ENCODE measurements at regions not wholly inside any gene's neighbourhood (a gene's known extent, or its start where the extent isn't known, plus 50 kb on each side); places are given as distances from the start of the nearest gene placed in this dataset.
A peak's percentile ranks its signal among the peaks of the same experiment; 100 is the strongest.

DNA sequence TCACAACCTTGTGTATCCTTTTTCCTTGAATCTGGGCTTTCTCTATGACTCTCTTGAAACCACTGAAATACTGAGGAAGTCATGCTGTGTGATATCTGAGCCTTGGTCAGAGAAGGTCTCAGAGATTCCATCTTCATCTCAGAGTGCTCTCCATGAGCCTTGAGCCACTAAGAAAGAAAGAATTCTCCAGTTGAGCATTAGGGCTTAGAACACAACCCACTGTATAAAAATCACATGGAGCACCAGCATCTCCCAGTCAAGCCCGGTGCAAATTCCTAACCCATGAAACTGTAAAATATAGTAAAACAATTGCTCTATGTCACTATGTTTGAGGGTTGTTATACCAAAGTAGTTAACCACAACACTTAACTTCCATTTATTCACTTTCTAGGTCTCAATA, 181.4 kb downstream of the MOXD1 start:
- H3K4me3 ChIP-seq (replicated peaks in 1 of 3) = no peak overlapping the region
- 82 to 95% methylated on average over 1 of the region's 1 CpG for WGBS, 2 donors
- H3K27me3 ChIP-seq = no peaks in the 10 kb centered on the region
- no peak for DNase-seq
- no peaks in the 10 kb centered on the region for H3K36me3 ChIP-seq
- no peaks in the 10 kb centered on the region for H3K4me1 ChIP-seq
- H3K9me3 ChIP-seq = no peaks in the 10 kb centered on the region
- intact Hi-C loops (cut with DNase I) = loop anchor here (5.0 kb wide), 1 partner anchor 298 kb away; no protein-coding TSS in a partner anchor
- H3K27ac ChIP-seq = no peak overlapping the region
- no peak for TF ChIP-seq POLR2A (IDR thresholded peaks at IDR 0.05)
- TF ChIP-seq, protein P1, sequence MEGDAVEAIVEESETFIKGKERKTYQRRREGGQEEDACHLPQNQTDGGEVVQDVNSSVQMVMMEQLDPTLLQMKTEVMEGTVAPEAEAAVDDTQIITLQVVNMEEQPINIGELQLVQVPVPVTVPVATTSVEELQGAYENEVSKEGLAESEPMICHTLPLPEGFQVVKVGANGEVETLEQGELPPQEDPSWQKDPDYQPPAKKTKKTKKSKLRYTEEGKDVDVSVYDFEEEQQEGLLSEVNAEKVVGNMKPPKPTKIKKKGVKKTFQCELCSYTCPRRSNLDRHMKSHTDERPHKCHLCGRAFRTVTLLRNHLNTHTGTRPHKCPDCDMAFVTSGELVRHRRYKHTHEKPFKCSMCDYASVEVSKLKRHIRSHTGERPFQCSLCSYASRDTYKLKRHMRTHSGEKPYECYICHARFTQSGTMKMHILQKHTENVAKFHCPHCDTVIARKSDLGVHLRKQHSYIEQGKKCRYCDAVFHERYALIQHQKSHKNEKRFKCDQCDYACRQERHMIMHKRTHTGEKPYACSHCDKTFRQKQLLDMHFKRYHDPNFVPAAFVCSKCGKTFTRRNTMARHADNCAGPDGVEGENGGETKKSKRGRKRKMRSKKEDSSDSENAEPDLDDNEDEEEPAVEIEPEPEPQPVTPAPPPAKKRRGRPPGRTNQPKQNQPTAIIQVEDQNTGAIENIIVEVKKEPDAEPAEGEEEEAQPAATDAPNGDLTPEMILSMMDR (IDR thresholded peaks at IDR 0.05) = no peak

GRCh38 chr6:132218059-132218696, 183.1 kb downstream of the MOXD1 start:
- Histone ChIP-seq H3K27me3 (no peaks in the 10 kb centered on the region), H3K27ac (no peak overlapping the region), H3K4me1 (no peaks in the 10 kb centered on the region), H3K9me3 (no peaks in the 10 kb centered on the region), H3K36me3 (no peaks in the 10 kb centered on the region), H3K4me3 (replicated peaks in 1 of 3) (no peak overlapping the region)
- WGBS, 2 donors = 36 to 42% methylated on average over 5 of the region's 5 CpGs
- TF ChIP-seq POLR2A (IDR thresholded peaks at IDR 0.05) = no peak
- TF ChIP-seq, protein P1 (IDR thresholded peaks at IDR 0.05) = peak in 5 of 6 experiments; percentile 35 to 58 (median 45)
- intact Hi-C loops (cut with DNase I) = no loop called here
- no peak for DNase-seq

GRCh38 chr6:132215805-132216204, 185.5 kb downstream of the MOXD1 start:
- DNase-seq = no peak
- H3K27me3 ChIP-seq = no peaks in the 10 kb centered on the region
- intact Hi-C loops (cut with DNase I) = no loop called here
- H3K4me1 ChIP-seq = no peaks in the 10 kb centered on the region
- no peaks in the 10 kb centered on the region for H3K36me3 ChIP-seq
- WGBS, 2 donors = 82 to 88% methylated on average over 2 of the region's 2 CpGs
- no peaks in the 10 kb centered on the region for H3K9me3 ChIP-seq
- no peak overlapping the region for H3K4me3 ChIP-seq (replicated peaks in 1 of 3)
- H3K27ac ChIP-seq = no peak overlapping the region
- TF ChIP-seq POLR2A (IDR thresholded peaks at IDR 0.05) = no peak
- TF ChIP-seq, protein P1 (IDR thresholded peaks at IDR 0.05) = no peak

DNA sequence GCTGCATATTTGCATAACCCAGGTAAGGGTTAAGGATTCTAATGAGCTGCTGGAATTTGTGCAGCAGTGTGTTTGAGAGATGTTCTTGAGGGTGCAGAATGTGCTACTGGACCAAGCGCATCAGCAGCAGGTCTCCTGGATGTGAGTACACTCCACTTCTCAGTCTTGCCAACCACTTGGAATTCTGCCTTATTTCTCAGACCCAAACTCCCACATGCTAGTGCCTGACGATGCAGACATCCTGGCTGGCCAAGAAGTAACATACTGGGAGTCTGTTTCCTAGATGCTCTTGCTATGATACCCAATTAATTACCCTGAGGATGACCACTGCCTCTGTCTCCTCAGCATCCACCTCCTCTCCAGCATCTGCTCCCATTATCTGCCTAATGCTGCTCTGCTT, 186.6 kb downstream of the MOXD1 start:
- Histone ChIP-seq H3K36me3 (no peaks in the 10 kb centered on the region), H3K4me1 (no peaks in the 10 kb centered on the region), H3K4me3 (replicated peaks in 1 of 3) (no peak overlapping the region), H3K27ac (no peak overlapping the region), H3K9me3 (no peaks in the 10 kb centered on the region), H3K27me3 (no peaks in the 10 kb centered on the region)
- 28 to 35% methylated on average over 2 of the region's 2 CpGs for WGBS, 2 donors
- TF ChIP-seq, protein P1 (IDR thresholded peaks at IDR 0.05) = no peak
- TF ChIP-seq POLR2A (IDR thresholded peaks at IDR 0.05) = no peak
- no peak for DNase-seq
- intact Hi-C loops (cut with DNase I) = no loop called here

DNA sequence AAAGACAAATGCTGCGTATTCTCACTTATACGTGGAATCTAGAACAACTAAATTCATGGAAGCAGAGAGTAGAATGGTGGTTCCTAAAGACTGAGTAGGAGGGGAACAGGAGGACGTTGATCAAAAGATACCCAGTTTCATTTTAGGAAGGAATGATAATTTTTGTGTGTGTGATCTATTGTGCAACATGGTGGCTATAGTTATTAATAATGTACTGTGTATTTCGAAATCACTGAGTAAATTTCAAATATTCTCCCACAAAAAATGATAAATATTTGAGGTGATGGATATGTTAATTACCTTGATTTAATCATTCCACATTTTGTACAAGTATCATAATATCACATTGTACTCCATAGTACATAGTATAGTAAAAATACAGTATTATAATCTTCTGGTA, 187.5 kb downstream of the MOXD1 start:
- Histone ChIP-seq H3K4me3 (replicated peaks in 1 of 3) (no peak overlapping the region), H3K9me3 (no peaks in the 10 kb centered on the region), H3K27ac (no peak overlapping the region), H3K4me1 (no peaks in the 10 kb centered on the region), H3K27me3 (no peaks in the 10 kb centered on the region), H3K36me3 (no peaks in the 10 kb centered on the region)
- no peak for DNase-seq
- intact Hi-C loops (cut with DNase I) = no loop called here
- no peak for TF ChIP-seq POLR2A (IDR thresholded peaks at IDR 0.05)
- TF ChIP-seq, protein P1 (IDR thresholded peaks at IDR 0.05) = no peak
- WGBS, 2 donors = 57 to 58% methylated on average over 4 of the region's 4 CpGs

All from thyroid gland (tissue), 4 donors.